Panc1 (cell line): ENCODE measurements at regions not wholly inside any gene's neighbourhood (a gene's known extent, or its start where the extent isn't known, plus 50 kb on each side); places are given as distances from the start of the nearest gene placed in this dataset.

Experiments used
- CTCF ChIP-seq: fragments of 450-650 bp; IDR thresholded peaks from 2 replicates; pipeline ENCODE4 v1.5.1; 2017; ENCODE audit warnings: mild to moderate bottlenecking
- POLR2AphosphoS5 ChIP-seq: IDR thresholded peaks from 2 replicates; pipeline ENCODE4 v1.6.1; 2012; ENCODE audit warnings: mild to moderate bottlenecking, low read depth, low read length, moderate library complexity
- SIN3A ChIP-seq: IDR thresholded peaks from 2 replicates; pipeline ENCODE4 v1.6.1; 2012; ENCODE audit warnings: low read depth, mild to moderate bottlenecking, low read length, moderate library complexity, borderline replicate concordance; ENCODE audit not compliant: insufficient read depth
- TF ChIP-seq, protein P1 (sequence below), 2 experiments: IDR thresholded peaks; 2 replicates each; pipeline ENCODE4 v1.6.1; 2011 to 2012; ENCODE audit warnings: low read depth in 2 of 2, control low read depth in 1 of 2, low read length in 1 of 2, mild to moderate bottlenecking in 1 of 2, moderate library complexity in 1 of 2; ENCODE audit not compliant: insufficient read depth in 1 of 2

DNA sequence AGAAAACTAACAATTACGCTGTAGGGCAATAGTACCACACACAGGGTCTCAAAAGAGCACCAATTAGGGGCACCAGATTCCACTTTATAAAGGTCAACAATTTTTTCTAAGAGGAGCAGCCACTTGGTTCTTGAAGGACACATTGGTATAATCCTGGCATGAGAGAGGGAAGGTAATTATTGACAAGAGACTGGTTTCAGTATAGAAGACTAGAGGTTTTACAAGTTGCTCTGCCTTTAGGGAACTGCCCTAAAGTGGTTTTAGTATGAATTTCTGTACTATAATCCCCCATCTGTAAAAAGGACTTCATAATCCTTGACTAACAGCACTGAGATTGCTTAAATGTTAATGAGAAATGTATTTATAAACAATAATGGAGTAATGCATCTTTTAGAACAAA, 648.5 kb upstream of the PTBP2 start:
- TF ChIP-seq CTCF (no peak), POLR2AphosphoS5 (no peak), SIN3A (no peak)
- TF ChIP-seq, protein P1, sequence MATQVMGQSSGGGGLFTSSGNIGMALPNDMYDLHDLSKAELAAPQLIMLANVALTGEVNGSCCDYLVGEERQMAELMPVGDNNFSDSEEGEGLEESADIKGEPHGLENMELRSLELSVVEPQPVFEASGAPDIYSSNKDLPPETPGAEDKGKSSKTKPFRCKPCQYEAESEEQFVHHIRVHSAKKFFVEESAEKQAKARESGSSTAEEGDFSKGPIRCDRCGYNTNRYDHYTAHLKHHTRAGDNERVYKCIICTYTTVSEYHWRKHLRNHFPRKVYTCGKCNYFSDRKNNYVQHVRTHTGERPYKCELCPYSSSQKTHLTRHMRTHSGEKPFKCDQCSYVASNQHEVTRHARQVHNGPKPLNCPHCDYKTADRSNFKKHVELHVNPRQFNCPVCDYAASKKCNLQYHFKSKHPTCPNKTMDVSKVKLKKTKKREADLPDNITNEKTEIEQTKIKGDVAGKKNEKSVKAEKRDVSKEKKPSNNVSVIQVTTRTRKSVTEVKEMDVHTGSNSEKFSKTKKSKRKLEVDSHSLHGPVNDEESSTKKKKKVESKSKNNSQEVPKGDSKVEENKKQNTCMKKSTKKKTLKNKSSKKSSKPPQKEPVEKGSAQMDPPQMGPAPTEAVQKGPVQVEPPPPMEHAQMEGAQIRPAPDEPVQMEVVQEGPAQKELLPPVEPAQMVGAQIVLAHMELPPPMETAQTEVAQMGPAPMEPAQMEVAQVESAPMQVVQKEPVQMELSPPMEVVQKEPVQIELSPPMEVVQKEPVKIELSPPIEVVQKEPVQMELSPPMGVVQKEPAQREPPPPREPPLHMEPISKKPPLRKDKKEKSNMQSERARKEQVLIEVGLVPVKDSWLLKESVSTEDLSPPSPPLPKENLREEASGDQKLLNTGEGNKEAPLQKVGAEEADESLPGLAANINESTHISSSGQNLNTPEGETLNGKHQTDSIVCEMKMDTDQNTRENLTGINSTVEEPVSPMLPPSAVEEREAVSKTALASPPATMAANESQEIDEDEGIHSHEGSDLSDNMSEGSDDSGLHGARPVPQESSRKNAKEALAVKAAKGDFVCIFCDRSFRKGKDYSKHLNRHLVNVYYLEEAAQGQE (IDR thresholded peaks at IDR 0.05; ENCODE audit: insufficient read depth in 1 of 2, low read depth in 2 of 2, low read length in 1 of 2) = no peak
